HL-60 (cell line): ENCODE measurements at regions not wholly inside any gene's neighbourhood (a gene's known extent, or its start where the extent isn't known, plus 50 kb on each side); places are given as distances from the start of the nearest gene placed in this dataset.

ENCODE experiments used
- DNase-seq, 2 experiments: peaks; one replicate each; pipeline ENCODE4 v3.0.0-alpha.2; 2010 to 2020; ENCODE audit warnings: low read depth in 1 of 2, low spot score in 1 of 2
- H3K27ac ChIP-seq: fragments of 250-450 bp; sonication (Bioruptor Pico); replicated peaks from 2 replicates; pipeline ENCODE4 v1.5.1; 2020; ENCODE audit warnings: mild to moderate bottlenecking, moderate library complexity
- H3K27me3 ChIP-seq: fragments of 250-450 bp; sonication (Bioruptor Pico); 2 replicates; pipeline ENCODE4 v1.5.1; 2021; ENCODE audit warnings: mild to moderate bottlenecking, moderate library complexity; ENCODE audit not compliant: insufficient read depth, poor library complexity, severe bottlenecking
- H3K4me3 ChIP-seq: replicated peaks from 2 replicates; pipeline ENCODE4 v1.5.1; 2011; ENCODE audit warnings: mild to moderate bottlenecking, control low read depth, low read length; ENCODE audit not compliant: insufficient read depth
- CTCF ChIP-seq: IDR thresholded peaks from one replicate; pipeline ENCODE4 v1.5.1; 2011; ENCODE audit warnings: low read length, control low read depth, inconsistent platforms; ENCODE audit not compliant: insufficient read depth
- GABPA ChIP-seq: IDR thresholded peaks from 2 replicates; pipeline ENCODE4 v1.6.1; 2012; ENCODE audit warnings: low read depth
- POLR2AphosphoS5 ChIP-seq: IDR thresholded peaks from 2 replicates; pipeline ENCODE4 v1.6.1; 2012; ENCODE audit warnings: low read depth
- REST ChIP-seq: IDR thresholded peaks from 2 replicates; pipeline ENCODE4 v1.6.1; 2012; ENCODE audit warnings: low read depth; ENCODE audit not compliant: insufficient replicate concordance
- SPI1 ChIP-seq: IDR thresholded peaks from 2 replicates; pipeline ENCODE4 v1.6.1; 2012; ENCODE audit warnings: low read depth, mild to moderate bottlenecking, borderline replicate concordance

- Histone ChIP-seq H3K4me3 (no peak overlapping the region), H3K27me3 (peaks cover 3% of the 10 kb centered on the region), H3K27ac (no peak overlapping the region)
- no peak for DNase-seq
- TF ChIP-seq REST (no peak), POLR2AphosphoS5 (no peak), SPI1 (no peak), CTCF (no peak), GABPA (no peak)
Observed at GRCh38 chr6:44668391-44668930, 281.0 kb downstream of the CDC5L start.

- DNase-seq = no peak
- Histone ChIP-seq H3K27ac (no peak overlapping the region), H3K4me3 (no peak overlapping the region), H3K27me3 (peaks cover 3% of the 10 kb centered on the region)
- no peak for TF ChIP-seq REST
- TF ChIP-seq POLR2AphosphoS5 = no peak
- TF ChIP-seq SPI1 = no peak
- TF ChIP-seq CTCF = no peak
- TF ChIP-seq GABPA = no peak
Observed at GRCh38 chr6:44668976-44669934, 281.7 kb downstream of the CDC5L start.

GRCh38 chr6:44670146-44670545 lies 282.6 kb downstream of the CDC5L start:
- H3K4me3 ChIP-seq = no peak overlapping the region
- H3K27ac ChIP-seq = no peak overlapping the region
- no peak for TF ChIP-seq POLR2AphosphoS5
- no peak for TF ChIP-seq REST
- TF ChIP-seq CTCF = no peak
- no peak for TF ChIP-seq GABPA
- no peak for TF ChIP-seq SPI1
- peaks cover 3% of the 10 kb centered on the region for H3K27me3 ChIP-seq
- no peak for DNase-seq
